Stimulated activated naive CD4-positive, alpha-beta T cell (primary cell): ENCODE measurements at regions not wholly inside any gene's neighbourhood (a gene's known extent, or its start where the extent isn't known, plus 50 kb on each side); places are given as distances from the start of the nearest gene placed in this dataset.
"Not testable (repeated sequence)": the region's sequence is repeated elsewhere in the genome, so short reads cannot be mapped to it uniquely, and the experiment has no call there.

Source experiments
- DNase-seq, 6 experiments: peaks; one replicate each; lab custom pipeline; 2025; lab: John Stamatoyannopoulos, UW

DNA sequence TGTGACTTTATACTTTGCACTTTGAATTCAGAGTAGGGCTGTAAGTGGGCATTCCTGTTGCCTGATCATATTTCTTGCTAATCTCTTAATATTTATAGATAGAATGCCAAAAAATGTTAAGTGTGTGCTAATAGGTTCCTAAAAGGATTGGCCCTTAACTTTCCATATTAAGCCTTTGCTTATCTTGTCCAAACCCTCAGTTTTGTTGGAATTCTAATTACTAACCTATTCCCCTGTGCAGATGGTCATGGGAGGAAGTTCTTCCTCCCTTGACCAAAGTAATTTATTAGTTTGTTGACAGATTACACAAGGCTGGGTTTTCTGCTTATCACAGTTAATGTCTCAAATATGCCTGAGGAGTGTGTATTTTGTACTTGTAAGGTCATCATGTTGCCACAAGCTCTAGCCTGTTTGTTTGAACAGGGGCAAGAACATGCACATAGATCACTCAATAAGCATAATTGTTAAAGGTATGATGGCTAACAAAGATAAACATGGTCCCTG lies 541.1 kb upstream of the SPRY2 start:
- no peak for DNase-seq

DNA sequence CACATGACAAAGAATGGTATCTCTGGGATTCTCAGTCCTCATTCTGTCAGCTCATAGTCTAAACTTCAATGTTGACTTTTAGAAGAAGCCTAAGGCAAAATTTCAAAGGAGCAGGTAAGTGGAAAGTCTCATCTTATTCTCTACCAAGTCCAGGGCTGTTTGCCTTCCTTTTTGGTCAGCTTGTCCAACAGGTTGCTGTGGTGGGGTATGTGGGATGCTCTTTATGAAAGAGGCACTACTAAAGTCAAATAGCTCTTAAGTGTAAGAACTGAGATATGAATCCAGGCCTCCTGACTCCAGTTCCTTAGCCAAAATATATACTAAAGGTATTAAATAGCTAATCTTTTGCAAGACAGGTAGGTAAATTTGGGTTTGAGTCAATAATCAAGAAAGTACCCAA lies 540.6 kb upstream of the SPRY2 start:
- DNase-seq: no peak

DNA sequence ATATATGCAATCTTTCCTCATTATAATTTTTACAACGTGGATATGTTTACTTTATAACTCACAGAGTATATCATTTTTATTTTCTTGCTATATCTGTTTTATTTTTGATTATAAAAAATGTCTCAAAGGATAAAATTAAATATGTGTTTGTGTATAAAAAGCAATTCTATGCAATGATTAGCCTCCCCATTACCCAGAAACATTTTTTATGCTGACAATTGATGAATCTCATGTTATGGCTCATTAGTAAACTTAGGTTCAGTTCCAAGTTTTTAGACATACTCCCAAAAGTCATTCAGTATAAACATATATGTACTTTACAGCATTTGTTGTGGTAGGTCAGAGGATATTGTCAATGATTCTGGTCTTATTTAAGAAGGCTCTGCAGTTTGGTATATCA lies 540.1 kb upstream of the SPRY2 start:
- no peak for DNase-seq

DNA sequence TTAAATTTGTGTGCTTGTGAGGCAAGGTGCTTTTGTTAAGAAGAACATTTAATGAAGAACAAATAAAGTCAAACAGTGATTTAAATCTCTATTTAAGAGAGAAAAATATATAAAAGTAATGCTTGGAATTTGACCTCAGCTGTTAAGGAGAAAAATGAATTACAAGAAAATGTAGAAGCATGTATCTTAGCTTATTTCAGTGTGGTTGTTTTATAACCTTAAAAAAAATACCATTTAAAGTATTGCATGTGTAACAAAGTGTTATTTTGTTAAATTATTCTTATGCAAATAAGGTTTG lies 537.0 kb upstream of the SPRY2 start:
- no peak for DNase-seq

DNA sequence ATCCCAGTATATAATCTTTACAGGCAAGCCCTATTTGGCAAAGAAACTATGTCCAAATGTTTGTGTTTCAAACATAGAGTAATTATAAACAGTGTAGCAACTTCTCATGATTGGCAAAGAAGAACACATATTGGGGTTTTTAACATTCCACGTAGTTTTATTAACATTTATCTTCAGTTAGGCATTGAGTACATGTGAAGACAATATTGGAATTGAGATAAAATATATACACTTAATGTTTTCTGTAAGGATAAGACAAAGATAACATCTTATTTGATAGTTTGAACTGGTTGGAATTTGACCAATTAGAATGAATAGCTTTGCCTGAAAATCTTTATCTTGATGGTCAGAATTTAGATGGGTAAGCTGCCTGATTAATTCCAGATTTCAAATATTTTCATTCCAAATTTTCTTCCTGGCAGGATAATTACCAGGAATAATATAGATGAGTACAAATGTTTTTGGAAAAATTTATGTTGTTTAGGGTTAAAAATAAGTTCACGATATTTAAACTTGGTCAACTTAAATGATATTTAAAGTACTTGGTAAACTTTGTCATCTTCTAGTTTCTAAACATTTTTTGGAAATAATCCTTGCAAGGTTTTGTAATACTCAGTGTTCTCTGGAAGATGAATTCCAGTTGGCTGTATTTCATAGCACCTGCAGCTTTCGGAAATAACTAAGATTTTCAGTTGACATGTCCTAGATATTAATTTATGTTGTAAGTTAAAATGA lies 536.5 kb upstream of the SPRY2 start:
- DNase-seq: no peak

DNA sequence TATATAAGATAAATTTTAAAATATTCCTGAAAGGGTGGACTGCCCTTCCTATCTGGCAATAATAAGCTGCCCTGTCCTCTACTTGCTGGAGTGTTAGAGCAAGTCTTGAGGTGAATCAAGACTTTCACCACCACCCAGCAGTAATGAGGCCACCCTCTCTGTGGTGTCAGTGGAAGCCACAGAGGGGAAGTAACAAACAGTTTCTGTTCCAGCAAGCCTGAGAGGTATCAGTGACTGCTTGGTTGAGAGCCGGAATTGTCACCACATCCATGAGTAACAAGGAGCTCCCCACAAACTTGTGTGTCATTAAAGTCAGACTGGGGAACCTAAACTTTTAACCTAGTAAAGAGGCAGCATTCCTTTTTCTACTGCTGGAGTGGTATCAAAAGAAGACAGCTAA lies 532.7 kb upstream of the SPRY2 start:
- no peak for DNase-seq

DNA sequence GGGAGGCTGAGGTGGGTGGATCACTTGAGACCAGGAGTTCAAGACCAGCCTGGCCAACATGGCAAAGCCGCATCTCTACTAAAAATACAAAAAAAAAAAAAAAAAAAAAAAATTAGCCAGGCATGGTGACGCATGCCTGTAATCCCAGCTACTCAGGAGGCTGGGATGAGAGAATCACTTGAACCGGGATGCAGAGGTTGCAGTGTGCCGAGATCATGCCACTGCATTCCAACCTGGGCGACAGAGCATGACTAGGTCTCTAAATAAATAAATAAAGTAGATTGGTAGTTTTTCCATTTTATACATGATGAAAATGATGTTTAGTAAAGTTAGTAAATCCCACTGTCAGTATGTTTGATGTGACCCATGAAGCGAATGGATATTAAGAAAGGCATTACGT lies 531.0 kb upstream of the SPRY2 start:
- DNase-seq: not testable (repeated sequence)

DNA sequence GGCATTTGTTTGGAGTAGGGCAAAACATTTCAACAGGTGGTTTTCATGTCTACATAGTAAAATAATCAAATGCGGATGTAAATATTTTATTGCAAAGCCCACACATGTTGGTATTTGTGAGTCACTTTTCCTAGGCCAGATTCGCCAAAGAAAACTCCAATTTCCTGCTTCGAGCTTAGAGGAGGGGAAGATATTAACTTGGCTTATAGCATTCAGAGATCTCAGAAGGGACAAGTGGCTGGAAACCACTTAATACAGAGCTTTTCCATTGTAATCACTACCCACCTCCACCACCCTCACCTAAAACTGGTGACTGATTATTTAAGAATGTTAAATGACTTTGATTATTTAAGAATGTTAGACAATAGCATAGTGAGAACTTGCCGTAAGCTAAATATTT lies 530.6 kb upstream of the SPRY2 start:
- DNase-seq: no peak

DNA sequence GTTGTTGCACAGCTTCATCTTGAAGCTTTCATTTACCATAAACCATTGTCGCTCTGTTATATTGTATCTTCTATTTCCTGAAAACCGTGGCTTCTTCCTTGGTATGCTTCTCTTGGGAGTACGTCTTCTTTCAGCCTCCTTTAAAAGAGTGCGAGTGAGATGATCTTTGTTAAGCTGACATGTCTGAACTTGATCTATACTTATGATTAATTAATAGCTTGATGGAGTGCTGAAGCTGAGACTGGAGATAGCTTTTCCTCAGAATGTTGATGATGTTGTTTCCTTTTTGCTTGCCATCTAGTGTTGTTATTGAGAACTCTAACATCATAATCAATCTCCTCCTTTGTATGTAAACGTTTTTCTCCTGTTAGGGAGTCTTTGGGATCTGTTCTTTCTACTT lies 529.3 kb upstream of the SPRY2 start:
- no peak for DNase-seq

DNA sequence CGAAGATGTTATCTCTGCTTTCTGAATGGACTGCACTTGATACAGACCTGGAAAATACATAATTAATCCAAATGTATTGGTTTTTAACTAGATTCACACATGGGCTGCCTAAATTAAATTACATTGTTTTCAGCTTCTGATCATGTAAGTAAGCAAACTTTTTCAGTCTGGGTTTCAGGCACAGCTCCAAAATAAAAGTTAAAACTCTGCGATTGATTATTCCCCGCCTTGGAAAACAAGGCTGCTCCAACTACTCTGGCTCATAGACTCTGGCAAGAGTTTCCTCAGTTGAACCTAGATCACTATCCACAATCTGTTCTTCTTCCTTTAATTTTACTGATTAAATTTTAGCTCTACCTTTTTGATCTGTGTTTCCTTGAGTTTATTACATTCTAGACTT lies 526.0 kb upstream of the SPRY2 start:
- no peak for DNase-seq

DNA sequence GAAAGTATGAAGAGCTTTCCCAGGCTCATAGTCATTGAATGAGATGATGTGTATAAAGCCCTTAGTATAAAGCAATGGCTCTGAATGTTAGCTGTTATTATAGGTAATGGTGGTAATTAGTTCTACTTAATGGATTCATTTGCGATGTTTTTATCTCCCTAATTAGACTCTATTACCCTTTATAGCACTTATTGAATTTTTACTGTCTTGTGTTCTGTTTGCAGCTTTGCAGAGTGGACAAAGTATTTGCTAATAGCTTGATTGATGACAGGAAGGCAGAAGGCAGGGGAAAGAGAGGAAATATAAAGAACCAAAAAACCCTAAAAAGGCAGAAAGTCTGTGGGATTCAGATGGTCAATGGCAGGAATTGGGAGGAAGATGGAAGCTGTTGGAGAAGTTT lies 524.4 kb upstream of the SPRY2 start:
- no peak for DNase-seq

DNA sequence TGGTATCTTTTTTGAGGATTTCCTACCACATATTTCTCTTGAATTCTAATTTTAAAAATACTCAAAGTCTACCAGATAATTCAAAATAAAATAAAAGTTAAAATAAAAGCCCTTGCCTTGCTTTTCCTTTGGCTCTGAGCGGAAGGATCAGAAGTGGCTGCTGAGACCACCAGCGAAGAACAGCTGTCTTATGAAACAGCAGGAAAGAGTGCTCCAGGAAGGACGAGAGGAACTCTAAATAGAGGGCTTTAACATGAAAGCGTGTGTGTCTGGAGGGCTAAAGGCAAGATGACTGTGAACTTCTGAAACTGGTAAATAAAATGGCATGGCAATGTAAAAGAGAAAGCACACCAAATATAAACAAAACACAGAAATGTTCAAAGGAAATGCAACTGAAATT lies 521.5 kb upstream of the SPRY2 start:
- DNase-seq: no peak

DNA sequence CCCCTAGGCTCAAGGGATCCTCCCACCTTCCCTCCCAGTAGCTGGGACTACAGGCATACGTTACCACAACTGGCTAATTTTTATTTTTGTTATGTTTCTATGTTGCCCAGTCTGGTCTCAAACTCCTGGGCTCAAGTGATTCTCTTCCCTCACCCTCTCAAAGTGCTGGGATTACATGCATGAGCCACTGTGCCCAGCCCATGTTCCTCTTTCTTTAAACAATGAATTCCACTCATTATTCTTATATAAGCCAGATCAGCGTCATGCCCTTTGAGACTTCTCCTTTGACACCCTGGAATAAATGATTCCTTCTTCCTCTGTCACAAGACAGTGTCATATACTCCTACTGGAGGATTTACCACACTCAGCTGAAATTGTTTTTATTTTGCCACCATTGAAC lies 519.9 kb upstream of the SPRY2 start:
- DNase-seq: no peak

DNA sequence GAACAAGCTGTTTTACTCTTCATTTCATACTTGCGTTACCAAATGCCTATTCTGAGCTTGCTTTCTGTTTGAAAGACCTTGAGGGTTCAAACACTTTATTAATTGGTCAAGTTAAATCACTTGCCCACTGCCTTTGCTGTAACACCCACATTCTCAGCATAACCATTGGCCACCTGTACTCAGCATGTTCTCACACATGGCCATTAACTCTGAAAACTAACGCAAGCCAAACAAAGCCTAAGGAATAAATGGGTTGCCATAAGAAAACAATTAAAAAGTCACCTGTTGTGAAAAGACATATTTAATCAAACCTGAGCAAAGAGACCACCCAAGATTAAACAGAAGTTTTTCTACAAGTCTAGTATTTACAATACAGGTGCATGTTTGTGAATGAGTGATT lies 517.2 kb upstream of the SPRY2 start:
- no peak for DNase-seq

DNA sequence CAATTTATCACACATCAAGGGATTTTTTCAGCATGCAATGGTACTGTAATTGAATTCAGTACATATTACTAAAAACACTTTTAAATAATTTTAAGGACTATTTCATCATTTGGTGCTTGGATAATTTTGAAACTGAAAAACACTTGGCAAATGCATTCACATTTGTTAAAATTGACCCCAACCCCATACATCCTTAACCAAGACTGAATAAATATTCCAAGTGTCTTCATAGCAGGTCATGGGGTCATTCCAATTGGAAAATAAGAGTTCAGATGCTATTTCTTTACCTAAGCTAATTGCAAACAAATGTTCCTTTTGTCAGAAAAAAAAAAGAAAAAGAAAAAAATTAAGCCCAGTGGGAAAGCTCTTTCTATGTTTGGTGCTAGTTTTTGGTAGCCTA lies 516.4 kb upstream of the SPRY2 start:
- no peak for DNase-seq

DNA sequence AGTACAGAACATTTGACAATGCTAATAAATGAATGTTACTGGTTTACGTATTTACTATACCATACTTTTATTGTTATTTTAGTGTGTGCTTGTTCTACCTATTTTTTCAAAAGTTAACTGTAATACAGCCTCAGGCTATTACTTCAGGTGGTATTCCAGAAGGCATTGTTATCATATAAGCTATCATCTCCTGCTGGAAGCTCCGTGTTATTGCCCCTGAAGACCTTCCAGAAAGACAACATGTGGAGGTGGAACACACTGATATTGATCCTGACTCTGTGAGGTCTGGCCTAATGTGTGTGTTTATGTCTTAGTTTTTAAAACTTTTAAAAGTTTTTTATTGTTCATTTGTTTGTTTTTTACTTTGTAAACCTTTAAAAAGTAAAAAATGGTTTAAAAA lies 509.8 kb upstream of the SPRY2 start:
- DNase-seq: no peak

DNA sequence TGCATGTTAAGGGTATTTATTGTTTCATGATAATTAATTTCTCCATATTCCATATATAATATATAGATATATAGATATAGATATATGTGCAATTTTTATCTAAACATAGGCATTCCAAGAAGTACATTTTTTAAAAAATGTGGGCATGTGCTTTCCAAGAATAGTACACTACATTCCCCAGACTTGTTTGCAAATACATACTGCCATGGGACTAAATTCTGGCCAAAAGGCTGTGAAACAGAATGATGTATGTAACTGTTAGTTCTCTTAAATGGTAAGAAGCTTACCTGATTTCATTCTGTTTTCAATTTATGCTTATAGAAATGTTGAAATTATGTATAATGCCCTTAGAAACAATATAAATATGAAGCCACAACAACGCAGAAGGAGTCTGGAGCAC lies 503.2 kb upstream of the SPRY2 start:
- no peak for DNase-seq

DNA sequence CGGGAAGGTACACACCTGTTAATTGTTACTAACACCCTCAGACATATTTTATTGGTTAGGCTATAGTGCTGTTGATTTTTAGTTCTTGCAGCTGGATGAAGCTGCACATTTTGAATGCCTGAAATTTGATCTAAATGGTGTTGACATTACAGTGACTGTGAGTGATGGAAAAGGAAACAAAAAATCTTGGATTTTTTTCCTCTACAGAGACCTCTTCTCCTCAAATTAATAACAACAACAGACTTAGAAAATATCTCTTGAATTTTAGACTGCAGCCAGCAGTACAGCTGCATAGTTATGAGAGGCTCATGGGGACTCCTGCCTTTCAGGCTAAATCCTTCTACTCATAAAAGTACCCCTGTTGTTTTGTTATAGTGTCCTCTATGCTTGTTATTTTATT lies 500.5 kb upstream of the SPRY2 start:
- DNase-seq: no peak

DNA sequence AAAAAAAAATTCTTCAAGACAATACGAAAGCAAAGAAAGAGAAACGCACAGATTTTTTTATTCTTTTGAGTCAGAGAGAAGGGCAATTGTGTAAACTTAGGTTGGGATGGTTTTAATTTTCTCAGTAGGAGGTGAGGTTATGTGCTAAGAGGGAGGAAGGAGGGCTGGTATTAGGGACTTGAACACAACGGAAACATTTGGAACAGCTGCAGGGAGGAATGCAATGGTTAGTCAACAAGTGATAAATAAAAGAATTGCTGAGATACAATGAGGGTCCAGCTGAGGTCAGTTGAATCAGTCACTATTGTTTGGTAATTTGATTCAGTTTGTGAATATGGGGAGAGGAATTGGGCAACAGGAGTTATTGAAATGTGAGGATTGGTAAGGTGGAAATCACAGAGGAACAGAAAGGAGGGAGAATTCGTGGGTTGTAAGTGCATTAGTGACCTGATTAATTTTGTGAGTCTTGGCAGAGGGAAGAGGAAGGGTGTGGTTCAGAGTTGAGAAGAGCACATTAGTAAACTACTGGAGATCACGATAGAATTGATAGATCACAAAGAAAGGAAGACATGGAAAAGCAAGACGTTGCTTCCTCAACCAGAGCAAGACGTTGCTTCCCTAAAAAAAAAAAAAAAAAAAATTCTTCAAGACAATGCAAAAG lies 499.5 kb upstream of the SPRY2 start:
- DNase-seq: no peak

DNA sequence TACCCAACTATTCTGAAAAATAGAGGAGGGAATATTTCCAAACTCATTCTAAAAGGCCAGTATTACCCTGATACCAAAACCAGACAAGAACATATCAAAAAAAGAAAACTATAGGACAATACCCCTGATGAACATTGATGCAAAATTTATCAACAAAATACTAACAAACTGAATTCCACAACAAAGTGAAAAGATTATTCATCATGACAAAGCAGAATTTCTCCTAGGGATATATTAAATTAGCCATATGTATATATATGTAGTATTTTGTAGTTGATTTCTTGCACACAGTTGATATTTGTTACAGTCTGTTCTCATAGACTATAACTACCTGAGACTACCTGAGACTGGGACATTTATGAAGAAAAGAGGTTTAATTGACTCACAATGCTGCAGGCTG lies 495.0 kb upstream of the SPRY2 start:
- DNase-seq: no peak

DNA sequence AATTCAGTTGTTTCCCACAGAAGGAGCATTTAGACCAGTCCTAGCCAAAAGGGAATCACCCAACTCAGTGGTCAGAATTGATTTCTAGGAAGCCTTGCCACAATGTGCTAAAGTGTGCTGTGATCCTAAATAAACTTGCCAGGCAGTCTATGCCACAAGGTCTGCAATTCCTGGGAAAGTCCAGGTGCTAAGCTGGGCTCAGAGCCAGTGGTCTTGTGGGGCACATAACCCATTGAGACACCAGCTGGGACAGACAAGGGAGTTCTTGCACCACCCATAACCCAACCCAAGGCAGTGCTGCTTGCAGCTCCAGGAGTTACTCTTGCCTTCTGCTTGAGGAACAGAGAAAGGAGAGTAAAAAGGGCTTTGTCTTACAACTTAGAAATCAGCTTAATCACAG lies 489.5 kb upstream of the SPRY2 start:
- no peak for DNase-seq

DNA sequence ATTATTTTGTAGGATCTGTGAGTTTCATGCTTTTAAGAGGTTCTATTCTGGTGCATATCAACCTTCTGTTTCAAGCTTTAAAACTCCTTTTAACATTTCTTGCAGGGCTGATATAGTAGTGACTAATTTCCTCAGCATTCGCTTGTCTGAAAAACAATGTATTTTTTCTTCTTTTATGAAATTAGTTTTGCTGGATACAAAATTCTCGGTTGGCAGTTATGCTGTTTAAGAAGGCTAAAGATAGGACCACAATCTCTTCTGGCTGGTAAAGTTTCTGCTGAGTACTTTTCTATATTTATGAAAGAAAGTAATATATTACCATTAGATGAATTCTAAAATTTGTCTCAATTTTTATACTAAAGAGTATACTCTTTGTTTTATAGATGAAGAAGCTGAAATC lies 487.8 kb upstream of the SPRY2 start:
- DNase-seq: no peak

DNA sequence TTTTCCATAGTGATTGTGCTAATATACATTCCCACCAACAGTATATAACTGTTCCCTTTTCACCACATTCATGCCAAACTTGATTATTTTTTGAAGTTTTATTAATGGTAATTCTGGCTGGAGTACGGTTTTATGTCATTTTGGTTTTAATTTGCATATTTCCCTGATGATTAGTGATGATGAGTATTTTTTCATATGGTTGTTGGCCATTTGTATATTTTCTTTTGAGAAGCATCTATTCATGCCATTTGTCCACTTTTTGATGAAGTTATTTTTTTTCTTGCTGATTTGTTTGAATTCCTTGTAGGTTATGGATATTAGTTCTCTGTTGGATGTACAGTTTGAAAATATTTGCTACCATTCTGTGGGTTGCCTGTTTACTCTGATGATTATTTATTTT lies 484.4 kb upstream of the SPRY2 start:
- DNase-seq: no peak

DNA sequence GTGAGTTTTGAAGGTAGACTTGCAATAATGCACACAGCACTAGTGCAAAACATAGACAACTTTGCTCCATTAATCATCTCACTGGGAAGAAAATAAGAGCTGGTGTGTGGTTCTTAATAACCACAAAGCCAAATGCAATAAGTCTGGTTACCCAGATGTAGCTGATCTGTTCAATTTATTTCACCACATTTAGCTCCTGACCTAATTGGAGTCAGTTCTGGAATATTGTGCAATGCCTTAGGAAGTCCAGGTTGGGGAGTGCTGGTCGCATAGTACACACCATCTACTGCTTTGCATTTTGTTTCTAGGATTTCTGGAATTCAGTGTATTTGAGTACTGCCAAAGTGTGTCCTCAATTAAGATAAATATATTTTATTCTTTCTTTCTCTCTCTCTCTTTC lies 483.3 kb upstream of the SPRY2 start:
- no peak for DNase-seq
